Inferior parietal cortex (tissue), 1 donor: ENCODE measurements at regions not wholly inside any gene's neighbourhood (a gene's known extent, or its start where the extent isn't known, plus 50 kb on each side); places are given as distances from the start of the nearest gene placed in this dataset.
A peak's percentile ranks its signal among the peaks of the same experiment; 100 is the strongest.

ENCODE experiments used
- DNase-seq: peaks from one replicate; pipeline ENCODE4 v3.0.0-alpha.2; 2016; ENCODE audit errors: extremely low spot score

- no peak for DNase-seq
Observed at GRCh38 chr5:96247097-96247701, 185.8 kb downstream of the PCSK1 start.

- DNase-seq, result no peak
Observed at GRCh38 chr5:96245140-96246091, 187.6 kb downstream of the PCSK1 start.

DNA sequence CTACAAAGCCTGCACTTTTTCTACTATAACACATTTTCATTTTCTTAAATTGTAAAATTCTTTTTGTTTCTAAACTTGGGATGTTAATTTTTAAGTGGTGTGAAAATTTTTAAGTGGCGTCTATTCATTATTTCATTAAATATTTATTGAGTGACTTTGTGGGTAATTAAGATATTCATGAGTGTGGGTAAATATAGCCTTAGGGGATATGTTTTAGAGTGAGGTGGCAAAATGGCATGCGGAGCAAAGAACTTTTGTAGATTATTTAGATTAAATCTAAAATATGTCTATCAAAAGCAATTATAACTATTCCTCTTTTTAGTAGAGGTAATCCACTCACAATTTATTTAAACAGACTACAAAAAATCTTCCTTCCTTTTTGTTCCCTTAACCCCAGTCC is 188.4 kb downstream of the PCSK1 start:
- no peak for DNase-seq

- DNase-seq, result no peak
Observed at GRCh38 chr5:96243862-96244261, 189.2 kb downstream of the PCSK1 start.

DNA sequence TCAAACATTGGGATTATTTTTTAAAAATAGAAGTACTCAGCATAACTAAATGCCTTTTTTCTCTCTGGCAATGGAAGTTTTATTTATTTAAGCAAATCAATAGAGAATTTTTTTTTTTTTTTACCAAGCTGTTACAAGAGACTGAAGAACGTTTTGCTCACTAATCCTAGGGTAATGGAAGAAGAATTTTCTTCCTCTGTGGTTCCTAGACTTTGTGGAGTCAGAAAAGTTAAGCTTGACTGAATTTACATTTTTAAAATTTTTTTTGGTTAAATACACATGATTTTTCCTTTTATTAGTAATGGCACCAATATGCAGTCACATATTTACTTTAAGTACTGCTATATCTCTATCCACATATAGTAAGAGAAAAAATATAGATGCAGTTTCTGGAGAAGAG is 189.8 kb downstream of the PCSK1 start:
- no peak for DNase-seq

DNA sequence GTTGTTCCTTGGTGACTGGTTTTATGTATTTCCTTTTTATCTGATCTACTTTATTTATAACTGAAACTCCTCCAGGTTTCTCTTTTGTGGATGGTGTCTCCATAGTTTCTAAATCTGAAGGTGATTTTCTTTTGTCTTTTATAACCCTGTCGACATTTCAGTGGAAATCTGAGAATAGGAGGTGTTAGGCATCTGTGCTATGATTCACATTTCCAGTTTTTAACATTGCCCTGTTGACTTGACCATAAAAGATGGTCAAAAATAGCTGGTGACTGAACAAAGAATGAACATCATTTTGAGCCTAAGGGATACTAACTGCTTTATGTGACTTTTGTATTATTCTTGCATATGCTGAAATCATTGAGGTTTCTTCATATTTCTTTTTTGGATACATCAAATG is 190.5 kb downstream of the PCSK1 start:
- no peak for DNase-seq

GRCh38 chr5:96236831-96237230 is 196.2 kb downstream of the PCSK1 start:
- no peak for DNase-seq

DNA sequence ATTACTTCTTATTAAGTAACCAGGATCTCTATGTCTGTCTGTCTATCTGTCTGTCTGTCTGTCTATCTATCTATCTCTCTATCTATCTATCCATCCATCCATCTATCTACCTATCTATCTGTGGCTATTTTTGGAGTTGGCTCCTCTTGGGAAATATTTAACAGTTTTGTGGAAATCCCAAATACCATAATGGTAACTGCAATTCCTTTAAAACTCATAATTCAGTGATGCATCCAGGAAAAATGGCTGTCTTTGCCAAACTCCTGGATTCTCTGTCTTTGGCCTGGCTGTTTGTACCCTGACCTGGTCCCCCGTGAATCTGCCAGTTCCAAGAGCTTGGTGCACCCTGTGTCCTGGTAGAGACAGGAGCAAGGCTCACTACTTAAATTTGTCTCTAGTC is 197.0 kb downstream of the PCSK1 start:
- no peak for DNase-seq

DNA sequence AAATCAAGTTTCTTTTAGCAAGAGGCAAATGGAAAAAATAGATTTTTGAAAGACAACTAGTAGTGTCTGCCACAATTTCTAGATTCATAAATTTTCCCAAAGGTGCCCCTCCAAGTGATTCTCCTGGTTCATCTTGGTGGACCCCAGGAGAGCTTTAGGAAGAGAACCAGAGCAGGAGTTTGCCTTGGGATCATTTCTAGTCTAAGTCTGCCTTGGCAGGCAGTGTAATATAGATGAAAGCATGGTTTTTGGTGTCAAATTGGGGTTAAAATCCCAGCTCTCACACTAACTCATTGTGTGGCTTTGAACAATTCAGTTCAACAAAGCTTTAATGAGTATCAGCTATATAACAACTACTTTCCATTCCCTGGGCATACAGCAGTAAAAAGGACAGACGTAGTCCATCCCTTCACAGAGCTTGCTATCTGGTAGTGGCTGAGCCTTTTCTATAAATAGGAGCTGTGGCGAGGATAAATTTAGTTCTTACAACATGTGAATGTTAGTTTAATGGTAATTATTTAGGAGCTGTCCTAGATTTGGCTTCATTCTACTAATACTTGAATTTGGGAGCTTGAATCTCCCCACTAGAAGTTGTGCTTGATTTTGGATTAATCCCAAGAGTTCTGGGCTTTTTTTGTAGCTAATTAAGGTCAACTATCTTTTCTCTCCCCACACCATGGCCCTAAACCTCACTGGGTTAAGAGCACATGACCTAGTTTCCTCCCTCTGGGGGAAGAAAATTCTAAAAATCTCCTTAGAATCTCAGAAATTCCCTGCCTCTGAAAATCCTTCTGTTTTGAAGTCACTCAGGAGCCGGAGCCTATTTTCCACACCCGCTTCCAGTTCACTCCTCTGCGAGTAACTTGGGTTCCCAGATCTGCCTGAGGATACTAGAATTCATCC is 197.8 kb downstream of the PCSK1 start:
- DNase-seq, result no peak

DNA sequence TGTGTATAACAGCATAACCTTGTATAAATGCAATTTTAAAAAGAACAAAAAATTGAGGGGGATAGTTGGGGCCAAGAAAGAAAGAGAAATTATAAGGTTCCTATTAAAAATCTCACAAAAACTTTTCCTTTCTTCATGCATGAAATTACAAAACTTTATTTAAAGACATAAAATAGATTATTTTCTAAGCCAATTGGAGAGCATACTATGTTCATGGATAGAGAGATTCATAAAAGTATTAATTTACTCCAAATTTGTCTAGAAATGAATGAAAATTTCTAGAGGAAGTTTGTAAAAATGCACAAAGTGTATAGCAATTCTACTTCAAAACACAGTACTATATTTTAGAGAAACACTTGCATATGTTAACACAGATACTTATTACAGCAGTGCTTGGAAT is 200.4 kb downstream of the PCSK1 start:
- no peak for DNase-seq

GRCh38 chr5:96229188-96229587 is 203.9 kb downstream of the PCSK1 start:
- no peak for DNase-seq

GRCh38 chr5:96228408-96228807 is 204.6 kb downstream of the PCSK1 start:
- DNase-seq, result no peak

GRCh38 chr5:96227957-96228356 is 205.1 kb downstream of the PCSK1 start:
- no peak for DNase-seq

DNA sequence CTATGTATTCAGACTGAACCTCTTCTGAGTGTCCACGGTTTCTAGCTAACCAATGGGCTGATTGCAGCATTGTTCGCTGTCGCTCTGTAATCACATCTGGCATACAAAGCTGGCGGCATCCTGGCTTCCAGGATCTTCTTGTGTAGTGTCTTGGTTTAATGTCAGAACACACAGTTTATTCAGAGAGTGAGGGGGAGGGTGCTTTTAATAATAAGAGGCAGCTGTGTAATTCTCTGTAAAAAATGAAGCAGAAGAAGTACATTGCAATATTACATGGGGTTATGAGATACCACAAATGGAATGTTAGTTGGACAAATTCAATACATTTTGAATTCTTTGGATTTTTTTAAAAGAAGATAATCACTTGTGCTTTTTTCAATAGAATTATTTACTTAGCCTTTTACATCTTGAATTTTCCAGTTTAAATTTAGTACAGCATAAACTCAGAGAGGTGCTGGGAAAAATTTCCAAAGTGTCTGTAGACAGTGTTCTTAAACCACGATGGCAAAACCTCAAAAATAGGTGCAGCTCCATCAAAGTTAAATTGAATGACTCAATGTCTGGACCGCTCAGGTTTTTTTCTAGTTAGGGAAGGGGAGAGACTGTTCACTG is 206.0 kb downstream of the PCSK1 start:
- DNase-seq, result peak; percentile 32

GRCh38 chr5:96222129-96222528 is 210.9 kb downstream of the PCSK1 start:
- DNase-seq, result no peak

DNA sequence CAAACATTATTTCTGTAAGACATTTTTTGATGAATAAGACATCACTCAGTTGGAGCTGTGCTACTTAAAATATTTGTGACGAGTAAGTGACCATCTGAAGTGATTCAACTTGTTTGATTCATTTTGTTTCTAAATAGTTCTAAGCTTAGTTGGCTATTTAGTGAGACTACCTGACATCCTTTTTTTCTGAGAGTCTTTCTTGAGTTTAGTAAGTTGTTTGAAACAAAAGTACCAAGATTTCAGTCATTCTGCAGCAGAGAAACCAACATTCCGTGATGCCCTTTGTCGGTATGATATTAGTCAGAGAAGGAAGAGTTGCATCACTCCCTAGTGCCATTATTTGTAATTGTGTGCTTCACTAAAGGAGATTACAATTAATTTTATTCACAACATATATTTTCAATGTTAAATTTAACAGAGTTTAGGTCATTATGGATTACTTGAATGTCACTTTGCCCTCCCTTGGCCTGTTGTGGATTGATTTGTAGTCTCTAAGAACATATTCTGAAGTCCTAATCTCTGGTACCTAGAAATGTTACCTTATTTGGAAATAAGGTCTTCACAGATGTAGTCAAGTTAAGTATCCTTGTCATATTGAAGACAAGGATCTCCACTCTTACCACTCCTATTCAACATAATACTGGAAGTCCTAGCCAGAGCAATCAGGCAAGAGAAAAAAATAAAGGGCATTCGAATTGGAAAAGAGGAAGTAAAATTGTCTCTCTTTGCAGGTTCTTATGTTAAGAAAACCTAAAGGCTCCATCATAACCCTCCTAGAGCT is 212.2 kb downstream of the PCSK1 start:
- DNase-seq, result no peak

- DNase-seq, result no peak
Observed at GRCh38 chr5:96219580-96220281, 213.3 kb downstream of the PCSK1 start.

DNA sequence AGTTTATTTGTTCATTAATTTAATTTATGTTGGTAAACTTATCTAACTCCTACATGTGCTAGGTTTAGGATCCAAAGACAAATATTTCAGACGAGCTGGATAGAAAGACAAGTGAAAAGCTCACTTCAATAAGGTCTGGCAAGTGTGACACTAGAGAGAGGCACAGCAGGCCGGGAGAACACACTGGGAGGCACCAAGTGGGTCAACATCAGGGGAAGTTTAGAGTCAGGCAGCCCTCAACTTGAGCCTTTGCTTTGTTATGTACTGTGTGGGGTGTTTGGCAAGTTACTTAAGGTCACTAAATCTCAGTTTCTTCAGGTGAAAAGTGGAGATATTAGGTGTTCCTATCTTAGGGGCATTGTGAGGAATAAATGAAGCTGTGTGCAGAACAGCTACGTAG is 214.4 kb downstream of the PCSK1 start:
- no peak for DNase-seq

GRCh38 chr5:96214442-96215197 is 218.4 kb downstream of the PCSK1 start:
- DNase-seq, result no peak

- no peak for DNase-seq
Observed at GRCh38 chr5:96209829-96210228, 223.2 kb downstream of the PCSK1 start.
